ENCODE measurements at regions not wholly inside any gene's neighbourhood (a gene's known extent, or its start where the extent isn't known, plus 50 kb on each side); places are given as distances from the start of the nearest gene placed in this dataset.

DNA sequence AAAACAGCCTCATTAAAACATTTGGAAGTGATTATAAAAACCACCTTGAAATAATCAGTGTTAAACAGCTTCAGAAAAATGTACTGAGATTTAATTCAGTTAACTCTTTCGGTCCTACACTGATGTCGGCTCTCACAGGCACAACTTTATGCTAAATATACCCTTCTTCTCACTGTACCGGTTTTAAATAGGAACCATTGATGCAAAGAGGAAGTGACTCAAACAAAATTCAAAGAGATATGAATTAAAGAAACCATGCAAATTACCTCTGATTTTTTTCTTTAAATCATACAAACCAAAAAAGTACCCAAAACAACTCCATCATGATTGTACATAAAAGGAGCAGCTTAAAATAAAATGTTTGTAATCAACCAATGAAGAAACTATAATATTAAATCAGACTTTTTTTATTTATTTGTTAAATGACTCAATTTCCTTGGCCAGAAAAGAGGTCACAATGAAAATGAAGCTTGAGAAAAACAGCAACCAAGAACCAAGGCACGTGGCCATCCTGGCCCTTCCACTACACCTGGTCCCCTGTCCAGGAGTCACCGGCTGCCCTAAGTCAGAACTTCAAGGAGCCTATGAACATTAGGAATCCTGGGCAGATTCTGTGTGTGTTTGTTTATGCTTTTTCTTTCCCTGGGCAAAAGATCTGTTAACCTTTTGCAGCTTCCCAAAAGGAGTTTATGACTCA is 73.0 kb upstream of the CABCOCO1 start:
- CTCF ChIA-PET: interaction anchor here (0.6 to 1.9 kb wide), 11 partner anchors 10 to 771 kb away, joined by 3 to 5 read pairs (median 3); no protein-coding TSS in a partner anchor
- H3K36me3 ChIP-seq (ENCODE audit: control insufficient read depth in 2 of 2, extremely low read depth in 1 of 2, insufficient read depth in 2 of 2, low read length in 2 of 2): no peaks in the 10 kb centered on the region
- BruUV-seq (replicated peaks): no TSS peak
- intact Hi-C loops (cut with micrococcal nuclease): loop anchor here (1.0 to 5.0 kb wide), 3 partner anchors 31 to 302 kb away; no protein-coding TSS in a partner anchor
- DNase-seq (ENCODE audit: low read depth, low spot score): peak; percentile 78
- H2AFZ ChIP-seq (ENCODE audit: low read depth, low read length): peak overlapping the region; percentile 47
- no peaks in the 10 kb centered on the region for H4K20me1 ChIP-seq (replicated peaks; ENCODE audit: control insufficient read depth, extremely low read depth, insufficient read depth, low read length)
- dilution Hi-C loops (cut with MboI; ENCODE audit: extremely low pct_ligation_motif_present, low sequenced_read_pairs): no loop called here
- H3K9me3 ChIP-seq (replicated peaks; ENCODE audit: control insufficient read depth, insufficient read depth, low read length): no peaks in the 10 kb centered on the region
- peak; percentile 45 for TF ChIP-seq GATA2 (IDR thresholded peaks at IDR 0.05; ENCODE audit: insufficient read depth, insufficient read length, low read depth, low read length)
- TF ChIP-seq MAX (IDR thresholded peaks at IDR 0.05; ENCODE audit: insufficient read depth, insufficient read length): no peak
- TF ChIP-seq, protein P1, sequence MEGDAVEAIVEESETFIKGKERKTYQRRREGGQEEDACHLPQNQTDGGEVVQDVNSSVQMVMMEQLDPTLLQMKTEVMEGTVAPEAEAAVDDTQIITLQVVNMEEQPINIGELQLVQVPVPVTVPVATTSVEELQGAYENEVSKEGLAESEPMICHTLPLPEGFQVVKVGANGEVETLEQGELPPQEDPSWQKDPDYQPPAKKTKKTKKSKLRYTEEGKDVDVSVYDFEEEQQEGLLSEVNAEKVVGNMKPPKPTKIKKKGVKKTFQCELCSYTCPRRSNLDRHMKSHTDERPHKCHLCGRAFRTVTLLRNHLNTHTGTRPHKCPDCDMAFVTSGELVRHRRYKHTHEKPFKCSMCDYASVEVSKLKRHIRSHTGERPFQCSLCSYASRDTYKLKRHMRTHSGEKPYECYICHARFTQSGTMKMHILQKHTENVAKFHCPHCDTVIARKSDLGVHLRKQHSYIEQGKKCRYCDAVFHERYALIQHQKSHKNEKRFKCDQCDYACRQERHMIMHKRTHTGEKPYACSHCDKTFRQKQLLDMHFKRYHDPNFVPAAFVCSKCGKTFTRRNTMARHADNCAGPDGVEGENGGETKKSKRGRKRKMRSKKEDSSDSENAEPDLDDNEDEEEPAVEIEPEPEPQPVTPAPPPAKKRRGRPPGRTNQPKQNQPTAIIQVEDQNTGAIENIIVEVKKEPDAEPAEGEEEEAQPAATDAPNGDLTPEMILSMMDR (IDR thresholded peaks at IDR 0.05; ENCODE audit: extremely low read depth in 1 of 2, insufficient read depth in 1 of 2, low read depth in 1 of 2, low read length in 2 of 2): no peak
- TF ChIP-seq EZH2 (IDR thresholded peaks at IDR 0.05; ENCODE audit: borderline replicate concordance, low read depth, low read length, severe bottlenecking): no peak
- no peak for TF ChIP-seq MYC (IDR thresholded peaks at IDR 0.05; ENCODE audit: low read depth, low read length)
- no peak for TF ChIP-seq POLR2AphosphoS5 (IDR thresholded peaks at IDR 0.05; ENCODE audit: insufficient read depth, low read depth, low read length)
- TF ChIP-seq FOS (IDR thresholded peaks at IDR 0.05; ENCODE audit: borderline replicate concordance, insufficient read depth, low read length): peak; percentile 80
- no peak for TF ChIP-seq POLR2A (IDR thresholded peaks at IDR 0.05; ENCODE audit: low read depth, low read length)
- peak; percentile 64 for TF ChIP-seq JUN (IDR thresholded peaks at IDR 0.05; ENCODE audit: borderline replicate concordance, insufficient read depth, insufficient read length, low read depth)
- H3K4me1 ChIP-seq (ENCODE audit: control insufficient read depth, extremely low read depth, insufficient read depth, low read length): peaks cover 17% of the 10 kb centered on the region
- no peak overlapping the region for H3K9ac ChIP-seq (replicated peaks; ENCODE audit: extremely low read depth, insufficient read depth, low read length)
- no peak overlapping the region for H3K4me3 ChIP-seq (replicated peaks in 1 of 3; ENCODE audit: insufficient read depth in 1 of 3, low read depth in 1 of 3, low read length in 3 of 3)
- peak; percentile 67 for FAIRE-seq
- peak overlapping the region; percentile 77 for H3K27ac ChIP-seq (ENCODE audit: insufficient read depth, low read depth, low read length)
- no peaks in the 10 kb centered on the region for H3K27me3 ChIP-seq (ENCODE audit: control insufficient read depth in 2 of 2, insufficient read depth in 2 of 2, low read length in 2 of 2)
- POLR2A ChIA-PET: no interaction called here
- H3K9me1 ChIP-seq (replicated peaks; ENCODE audit: control insufficient read depth, extremely low read depth, insufficient read depth, low read length): no peaks in the 10 kb centered on the region
- H3K4me2 ChIP-seq (ENCODE audit: insufficient read depth, low read length): peak overlapping the region; percentile 49
- H3K79me2 ChIP-seq (ENCODE audit: control insufficient read depth, insufficient read depth, low read length): no peaks in the 10 kb centered on the region
